Nephron progenitor cell (in vitro differentiated cells): ENCODE measurements at regions not wholly inside any gene's neighbourhood (a gene's known extent, or its start where the extent isn't known, plus 50 kb on each side); places are given as distances from the start of the nearest gene placed in this dataset.
"Not testable (repeated sequence)": the region's sequence is repeated elsewhere in the genome, so short reads cannot be mapped to it uniquely, and the experiment has no call there.

Experiments used
- DNase-seq: peaks from one replicate; pipeline ENCODE4 v3.0.0; 2021
- H3K27ac Mint-ChIP-seq: 2 replicates; pipeline ENCODE4 v1.8.0; 2021; ENCODE audit warnings: mild to moderate bottlenecking, moderate library complexity, mixed read lengths
- H3K27me3 Mint-ChIP-seq: 2 replicates; pipeline ENCODE4 v1.8.0; 2021; ENCODE audit warnings: mild to moderate bottlenecking, low read depth, mixed read lengths; ENCODE audit not compliant: poor library complexity
- H3K36me3 Mint-ChIP-seq: 2 replicates; pipeline ENCODE4 v1.8.0; 2021; ENCODE audit warnings: low read depth, mixed read lengths
- H3K4me1 Mint-ChIP-seq: 2 replicates; pipeline ENCODE4 v1.8.0; 2021; ENCODE audit warnings: mixed read lengths
- H3K4me3 Mint-ChIP-seq: 2 replicates; pipeline ENCODE4 v1.8.0; 2021; ENCODE audit warnings: mild to moderate bottlenecking, moderate library complexity, mixed read lengths
- H3K9me3 Mint-ChIP-seq: 2 replicates; pipeline ENCODE4 v1.8.0; 2021; ENCODE audit warnings: mild to moderate bottlenecking, moderate library complexity, mixed read lengths
- CTCF ChIP-seq: fragments of 200-600 bp; sonication (generic); IDR thresholded peaks from 2 replicates; pipeline ENCODE4 v1.5.0; 2021; ENCODE audit warnings: antibody characterized with exemption

DNA sequence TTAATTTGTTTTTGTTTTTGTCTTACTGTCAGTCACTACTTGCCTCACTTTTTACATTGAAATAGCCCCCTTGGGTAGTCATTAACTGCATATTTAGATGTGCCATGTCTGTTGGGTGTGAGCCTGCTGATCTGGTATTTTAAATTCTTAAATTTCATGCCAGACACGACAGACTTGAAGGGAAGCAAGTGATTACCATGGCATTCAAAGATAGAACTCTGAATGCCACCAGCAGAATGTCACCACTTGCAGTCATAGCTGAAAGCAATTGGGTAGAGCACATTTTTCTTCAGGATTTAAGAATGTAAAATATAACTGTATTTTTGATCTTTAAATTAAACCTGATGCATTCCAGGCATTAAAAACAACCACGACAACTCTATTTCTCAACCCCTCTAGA, 396.5 kb upstream of the ATP10A start:
- peaks cover 14% of the 10 kb centered on the region for H3K4me1 Mint-ChIP-seq
- no peaks in the 10 kb centered on the region for H3K36me3 Mint-ChIP-seq
- H3K27ac Mint-ChIP-seq, result no peak overlapping the region
- no peak for DNase-seq
- H3K27me3 Mint-ChIP-seq, result peaks cover 3% of the 10 kb centered on the region
- TF ChIP-seq CTCF, result no peak
- no peak overlapping the region for H3K4me3 Mint-ChIP-seq
- peaks cover 4% of the 10 kb centered on the region for H3K9me3 Mint-ChIP-seq

DNA sequence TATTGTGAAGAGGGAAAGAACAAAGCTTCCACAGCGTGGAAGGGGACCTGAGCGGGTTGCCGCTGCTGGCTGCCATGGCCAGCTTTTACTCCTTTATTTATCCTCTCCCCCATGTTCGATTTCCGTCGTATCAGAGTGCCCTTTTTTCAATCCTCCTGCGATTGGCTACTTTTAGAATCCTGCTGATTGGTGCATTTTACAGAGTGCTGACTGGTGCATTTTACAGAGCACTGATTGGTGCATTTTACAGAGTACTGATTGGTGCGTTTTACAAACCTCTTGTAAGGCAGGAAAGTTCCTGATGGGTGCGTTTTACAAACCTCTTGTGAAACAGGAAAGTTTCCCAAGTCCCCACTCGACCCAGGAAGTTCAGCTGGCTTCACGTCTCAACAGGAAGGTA, 381.7 kb upstream of the ATP10A start:
- H3K9me3 Mint-ChIP-seq, result peaks cover 15% of the 10 kb centered on the region
- not testable (repeated sequence) for DNase-seq, H3K4me1 Mint-ChIP-seq, H3K36me3 Mint-ChIP-seq, H3K27me3 Mint-ChIP-seq, H3K27ac Mint-ChIP-seq, H3K4me3 Mint-ChIP-seq

GRCh38 chr15:26243382-26243781, 380.3 kb upstream of the ATP10A start:
- TF ChIP-seq CTCF, result no peak
- H3K4me1 Mint-ChIP-seq, result no peaks in the 10 kb centered on the region
- H3K27me3 Mint-ChIP-seq, result no peaks in the 10 kb centered on the region
- H3K36me3 Mint-ChIP-seq, result no peaks in the 10 kb centered on the region
- H3K27ac Mint-ChIP-seq, result no peak overlapping the region
- DNase-seq, result no peak
- H3K9me3 Mint-ChIP-seq, result peaks cover 8% of the 10 kb centered on the region
- no peak overlapping the region for H3K4me3 Mint-ChIP-seq

- TF ChIP-seq CTCF, result no peak
- Mint-ChIP-seq H3K4me3 (no peak overlapping the region), H3K36me3 (no peaks in the 10 kb centered on the region), H3K4me1 (no peaks in the 10 kb centered on the region), H3K9me3 (peaks cover 8% of the 10 kb centered on the region), H3K27ac (no peak overlapping the region), H3K27me3 (no peaks in the 10 kb centered on the region)
- DNase-seq, result no peak
These were observed 379.5 kb upstream of the ATP10A start for GRCh38 chr15:26242565-26243071.

GRCh38 chr15:26235864-26236263, 372.7 kb upstream of the ATP10A start:
- no peak for TF ChIP-seq CTCF
- peaks cover 15% of the 10 kb centered on the region for H3K4me1 Mint-ChIP-seq
- no peak overlapping the region for H3K27ac Mint-ChIP-seq
- H3K36me3 Mint-ChIP-seq, result no peaks in the 10 kb centered on the region
- peaks cover 26% of the 10 kb centered on the region for H3K27me3 Mint-ChIP-seq
- no peaks in the 10 kb centered on the region for H3K9me3 Mint-ChIP-seq
- no peak for DNase-seq
- H3K4me3 Mint-ChIP-seq, result peak overlapping the region; percentile 2

GRCh38 chr15:26234976-26235767, 372.0 kb upstream of the ATP10A start:
- Mint-ChIP-seq H3K27ac (no peak overlapping the region), H3K36me3 (no peaks in the 10 kb centered on the region), H3K9me3 (no peaks in the 10 kb centered on the region), H3K4me3 (peak overlapping the region; percentile 27), H3K4me1 (peaks cover 15% of the 10 kb centered on the region), H3K27me3 (peaks cover 29% of the 10 kb centered on the region)
- no peak for TF ChIP-seq CTCF
- peak; percentile 27 for DNase-seq
